Mesendoderm (in vitro differentiated cells): ENCODE measurements at regions not wholly inside any gene's neighbourhood (a gene's known extent, or its start where the extent isn't known, plus 50 kb on each side); places are given as distances from the start of the nearest gene placed in this dataset.

Experiments
- DNase-seq: peaks from one replicate; pipeline ENCODE4 v3.0.0; 2013
- H2AK5ac ChIP-seq: 2 replicates; pipeline ENCODE4 v1.6.1; 2013; ENCODE audit warnings: low read length, inconsistent platforms
- H2BK120ac ChIP-seq: 2 replicates; pipeline ENCODE4 v1.6.1; 2013; ENCODE audit warnings: low read depth, mild to moderate bottlenecking, low read length, moderate library complexity, mixed read lengths
- H2BK15ac ChIP-seq: replicated peaks from 2 replicates; pipeline ENCODE4 v1.6.1; 2013; ENCODE audit warnings: low read depth, mild to moderate bottlenecking, moderate library complexity
- H2BK5ac ChIP-seq: 2 replicates; pipeline ENCODE4 v1.6.1; 2013; ENCODE audit warnings: low read length, inconsistent platforms
- H3K18ac ChIP-seq: 2 replicates; pipeline ENCODE4 v1.6.1; 2013; ENCODE audit warnings: mild to moderate bottlenecking, low read length, mixed read lengths
- H3K23ac ChIP-seq: one replicate; pipeline ENCODE4 v1.6.1; 2013; ENCODE audit warnings: low read length
- H3K27ac ChIP-seq: 2 replicates; pipeline ENCODE4 v1.5.1; 2013; ENCODE audit warnings: low read depth, mild to moderate bottlenecking, inconsistent platforms, low read length, moderate library complexity
- H3K27me3 ChIP-seq: 2 replicates; pipeline ENCODE4 v1.6.1; 2013; ENCODE audit warnings: low read length, control low read depth, mild to moderate bottlenecking, inconsistent platforms; ENCODE audit not compliant: insufficient read depth, poor library complexity
- H3K36me3 ChIP-seq: 2 replicates; pipeline ENCODE4 v1.6.1; 2013; ENCODE audit warnings: low read length, inconsistent platforms; ENCODE audit not compliant: control insufficient read depth, insufficient read depth
- H3K4ac ChIP-seq: one replicate; pipeline ENCODE4 v1.6.1; 2013; ENCODE audit warnings: low read depth, mild to moderate bottlenecking, low read length, moderate library complexity
- H3K4me1 ChIP-seq: 2 replicates; pipeline ENCODE4 v1.6.1; 2013; ENCODE audit warnings: low read depth, low read length, inconsistent platforms; ENCODE audit not compliant: control insufficient read depth
- H3K4me2 ChIP-seq: 2 replicates; pipeline ENCODE4 v1.6.1; 2013; ENCODE audit warnings: low read length
- H3K4me3 ChIP-seq: 2 replicates; pipeline ENCODE4 v1.5.1; 2013; ENCODE audit warnings: mild to moderate bottlenecking, low read length
- H3K56ac ChIP-seq: one replicate; pipeline ENCODE4 v1.6.1; 2013; ENCODE audit warnings: low read length
- H3K79me1 ChIP-seq: 2 replicates; pipeline ENCODE4 v1.6.1; 2013; ENCODE audit warnings: low read length, inconsistent platforms
- H3K79me2 ChIP-seq: 2 replicates; pipeline ENCODE4 v1.6.1; 2013; ENCODE audit warnings: mild to moderate bottlenecking, low read length; ENCODE audit not compliant: control insufficient read depth, insufficient read depth
- H3K9ac ChIP-seq: 2 replicates; pipeline ENCODE4 v1.6.1; 2013; ENCODE audit warnings: low read length, inconsistent platforms
- H4K5ac ChIP-seq: one replicate; pipeline ENCODE4 v1.6.1; 2013; ENCODE audit warnings: low read length
- H4K8ac ChIP-seq: one replicate; pipeline ENCODE4 v1.6.1; 2013; ENCODE audit warnings: low read depth, mild to moderate bottlenecking, control low read depth, low read length, moderate library complexity
- WGBS: extraction: QIAGEN DNeasy Blood & Tissue Kit; methylation state at CpG from one replicate; pipeline ENCODE4 v1.1.7; 2013; ENCODE audit warnings: low lambda C conversion rate, missing lambda C conversion rate; ENCODE audit not compliant: insufficient coverage; ENCODE audit errors: extremely low coverage; 5-methylcytosine and 5-hydroxymethylcytosine counted together

DNA sequence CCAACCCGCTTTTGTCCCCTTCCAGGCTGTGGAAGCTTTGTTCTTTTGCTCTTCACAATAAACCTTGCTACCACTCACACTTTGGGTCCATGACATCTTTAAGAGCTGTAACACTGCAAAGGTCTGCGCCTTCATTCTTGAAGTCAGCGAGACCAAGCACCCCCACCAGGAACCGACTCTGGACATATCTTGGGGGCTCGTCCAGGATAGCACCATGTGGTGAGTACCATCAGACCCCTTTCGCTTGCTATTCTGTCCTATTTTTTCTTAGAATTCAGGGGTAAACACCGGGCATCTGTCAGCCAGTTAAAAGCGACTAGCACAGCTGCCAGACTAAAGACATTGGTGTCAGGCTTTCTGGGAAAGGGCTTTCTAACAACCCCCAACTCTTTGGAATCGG, 137.6 kb upstream of the PPFIA2 start:
- no peak overlapping the region for H3K4me2 ChIP-seq
- no peak overlapping the region for H2AK5ac ChIP-seq
- H3K27ac ChIP-seq, result no peak overlapping the region
- DNase-seq, result peak; percentile 72
- H3K23ac ChIP-seq, result no peak overlapping the region
- H3K56ac ChIP-seq, result no peak overlapping the region
- H3K4me1 ChIP-seq, result no peaks in the 10 kb centered on the region
- H2BK15ac ChIP-seq, result no peak overlapping the region
- H2BK120ac ChIP-seq, result no peak overlapping the region
- no peak overlapping the region for H4K8ac ChIP-seq
- H3K4me3 ChIP-seq, result no peak overlapping the region
- H3K36me3 ChIP-seq, result no peaks in the 10 kb centered on the region
- no peak overlapping the region for H3K4ac ChIP-seq
- no peak overlapping the region for H2BK5ac ChIP-seq
- no peaks in the 10 kb centered on the region for H3K27me3 ChIP-seq
- H3K18ac ChIP-seq, result no peak overlapping the region
- no peaks in the 10 kb centered on the region for H3K79me1 ChIP-seq
- H4K5ac ChIP-seq, result no peak overlapping the region
- no CpG with 5 or more reads among the region's 9 CpGs for WGBS
- no peak overlapping the region for H3K9ac ChIP-seq
- H3K79me2 ChIP-seq, result no peaks in the 10 kb centered on the region

- Histone ChIP-seq H3K18ac (no peak overlapping the region), H3K4me2 (no peak overlapping the region), H2BK120ac (peak overlapping the region; percentile 61), H3K36me3 (no peaks in the 10 kb centered on the region), H3K9ac (no peak overlapping the region), H2AK5ac (no peak overlapping the region), H3K27ac (peak overlapping the region; percentile 17), H4K5ac (no peak overlapping the region), H3K79me1 (no peaks in the 10 kb centered on the region), H3K79me2 (no peaks in the 10 kb centered on the region), H3K27me3 (no peaks in the 10 kb centered on the region), H2BK15ac (no peak overlapping the region), H3K23ac (no peak overlapping the region), H2BK5ac (no peak overlapping the region), H3K56ac (no peak overlapping the region), H3K4me3 (no peak overlapping the region), H4K8ac (no peak overlapping the region), H3K4me1 (no peaks in the 10 kb centered on the region), H3K4ac (no peak overlapping the region)
- peak; percentile 85 for DNase-seq
Measured at GRCh38 chr12:81888961-81889360, 129.8 kb upstream of the PPFIA2 start.

DNA sequence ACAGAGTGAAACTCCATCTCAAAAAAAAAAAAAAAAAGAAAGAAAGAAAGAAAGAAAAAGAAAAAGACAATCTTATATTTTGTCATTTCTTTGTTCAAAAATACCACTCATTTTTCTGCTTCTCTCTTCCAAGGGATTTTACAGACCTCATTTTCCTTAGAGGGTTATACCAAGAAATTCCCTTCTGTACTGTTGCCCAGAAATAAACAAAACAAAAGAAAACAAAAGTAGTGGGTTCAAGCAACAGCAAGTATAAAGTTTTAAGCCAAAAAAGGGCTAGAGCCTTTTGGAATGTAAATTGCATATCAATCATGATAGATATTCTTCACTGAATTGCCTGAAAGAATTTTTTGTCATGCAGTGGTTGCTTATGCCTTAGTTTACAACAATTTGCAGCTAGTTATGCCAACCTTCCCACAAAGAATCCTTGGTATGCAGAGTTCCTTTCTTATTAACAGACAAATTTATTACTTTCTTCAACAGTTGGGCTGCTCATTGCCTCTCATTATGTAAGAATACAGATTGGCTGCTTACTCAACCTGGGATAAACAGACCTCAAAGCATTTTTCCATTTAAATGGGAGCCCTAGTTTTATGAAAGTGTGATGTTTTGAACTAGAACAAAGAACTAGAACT, 129.1 kb upstream of the PPFIA2 start:
- H3K79me1 ChIP-seq, result no peaks in the 10 kb centered on the region
- no peak overlapping the region for H3K23ac ChIP-seq
- no peaks in the 10 kb centered on the region for H3K36me3 ChIP-seq
- no peak overlapping the region for H2BK15ac ChIP-seq
- H2BK120ac ChIP-seq, result no peak overlapping the region
- H4K8ac ChIP-seq, result no peak overlapping the region
- H3K4ac ChIP-seq, result no peak overlapping the region
- H3K9ac ChIP-seq, result no peak overlapping the region
- DNase-seq, result peak; percentile 45
- no peak overlapping the region for H3K18ac ChIP-seq
- no peak overlapping the region for H4K5ac ChIP-seq
- no peak overlapping the region for H3K4me3 ChIP-seq
- no peaks in the 10 kb centered on the region for H3K4me1 ChIP-seq
- no peak overlapping the region for H2BK5ac ChIP-seq
- no peaks in the 10 kb centered on the region for H3K27me3 ChIP-seq
- H3K27ac ChIP-seq, result no peak overlapping the region
- no peak overlapping the region for H3K56ac ChIP-seq
- no peak overlapping the region for H2AK5ac ChIP-seq
- no peak overlapping the region for H3K4me2 ChIP-seq
- no peaks in the 10 kb centered on the region for H3K79me2 ChIP-seq

- Histone ChIP-seq H2AK5ac (no peak overlapping the region), H3K36me3 (no peaks in the 10 kb centered on the region), H3K79me1 (no peaks in the 10 kb centered on the region), H4K8ac (no peak overlapping the region), H3K79me2 (no peaks in the 10 kb centered on the region), H3K4me1 (no peaks in the 10 kb centered on the region), H3K27ac (no peak overlapping the region), H3K27me3 (no peaks in the 10 kb centered on the region), H3K4me2 (no peak overlapping the region), H3K4ac (no peak overlapping the region), H2BK5ac (no peak overlapping the region), H4K5ac (no peak overlapping the region), H2BK15ac (no peak overlapping the region), H2BK120ac (no peak overlapping the region), H3K9ac (no peak overlapping the region), H3K23ac (no peak overlapping the region), H3K56ac (no peak overlapping the region), H3K18ac (no peak overlapping the region), H3K4me3 (no peak overlapping the region)
- WGBS, result no CpG with 5 or more reads among the region's 2 CpGs
- no peak for DNase-seq
Measured at GRCh38 chr12:81874586-81874985, 115.4 kb upstream of the PPFIA2 start.

DNA sequence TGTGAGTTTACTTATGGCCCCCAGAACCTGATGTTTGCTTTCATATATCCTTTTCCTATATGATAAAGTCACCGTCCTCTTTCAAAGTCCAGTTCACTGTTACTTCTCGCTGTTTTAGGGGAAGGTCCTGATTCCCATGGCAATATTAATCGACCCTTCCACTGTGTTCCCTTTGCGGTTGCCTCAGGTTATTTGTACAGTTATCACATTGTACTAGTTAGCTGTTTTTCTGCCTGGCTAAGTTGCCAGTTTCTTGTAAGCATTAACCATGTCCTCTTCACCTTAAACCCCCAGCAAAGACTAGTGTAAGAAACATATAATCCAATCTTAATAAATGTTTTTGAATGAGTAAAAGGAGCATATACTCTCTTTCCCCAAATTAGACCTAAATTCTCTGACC, 115.0 kb upstream of the PPFIA2 start:
- Histone ChIP-seq H2BK15ac (no peak overlapping the region), H3K27me3 (no peaks in the 10 kb centered on the region), H3K23ac (no peak overlapping the region), H4K8ac (no peak overlapping the region), H3K4me1 (no peaks in the 10 kb centered on the region), H4K5ac (no peak overlapping the region), H3K27ac (no peak overlapping the region), H3K79me1 (no peaks in the 10 kb centered on the region), H2BK120ac (no peak overlapping the region), H3K9ac (no peak overlapping the region), H3K56ac (no peak overlapping the region), H2AK5ac (no peak overlapping the region), H3K4me2 (no peak overlapping the region), H2BK5ac (no peak overlapping the region), H3K36me3 (no peaks in the 10 kb centered on the region), H3K79me2 (no peaks in the 10 kb centered on the region), H3K4ac (no peak overlapping the region), H3K4me3 (no peak overlapping the region), H3K18ac (no peak overlapping the region)
- WGBS, result no CpG with 5 or more reads among the region's 4 CpGs
- DNase-seq, result no peak

GRCh38 chr12:81872400-81872799, 113.2 kb upstream of the PPFIA2 start:
- no peaks in the 10 kb centered on the region for H3K79me1 ChIP-seq
- no peak overlapping the region for H3K23ac ChIP-seq
- H3K27me3 ChIP-seq, result no peaks in the 10 kb centered on the region
- no peak overlapping the region for H3K4ac ChIP-seq
- no CpG with 5 or more reads among the region's 1 CpG for WGBS
- H4K5ac ChIP-seq, result no peak overlapping the region
- H3K9ac ChIP-seq, result no peak overlapping the region
- no peaks in the 10 kb centered on the region for H3K36me3 ChIP-seq
- no peak overlapping the region for H2BK5ac ChIP-seq
- no peaks in the 10 kb centered on the region for H3K79me2 ChIP-seq
- H3K56ac ChIP-seq, result no peak overlapping the region
- H2BK15ac ChIP-seq, result no peak overlapping the region
- H2BK120ac ChIP-seq, result no peak overlapping the region
- no peak for DNase-seq
- no peak overlapping the region for H4K8ac ChIP-seq
- no peaks in the 10 kb centered on the region for H3K4me1 ChIP-seq
- H2AK5ac ChIP-seq, result no peak overlapping the region
- no peak overlapping the region for H3K4me3 ChIP-seq
- no peak overlapping the region for H3K27ac ChIP-seq
- no peak overlapping the region for H3K18ac ChIP-seq
- no peak overlapping the region for H3K4me2 ChIP-seq
